WTC11 (cell line): ENCODE measurements at regions not wholly inside any gene's neighbourhood (a gene's known extent, or its start where the extent isn't known, plus 50 kb on each side); places are given as distances from the start of the nearest gene placed in this dataset.

ENCODE experiments used
- ATAC-seq: fragments of 200-7000 bp; cut with Tn5 transposase; 2 replicates; pipeline ENCODE4 v1.10.0; 2021; ENCODE audit warnings: mild to moderate bottlenecking, moderate library complexity
- CTCF ChIA-PET: fragments of 300-600 bp; sonication (Branson Sonifier 250); formaldehyde crosslinking; loops from one replicate; lab custom pipeline; 2021; ENCODE audit warnings: antibody characterized with exemption; lab: Charles Lee
- POLR2A ChIA-PET: fragments of 350-600 bp; sonication (Branson Sonifier 250); formaldehyde crosslinking; loops from one replicate; lab custom pipeline; 2021; ENCODE audit warnings: antibody characterized with exemption; lab: Charles Lee
- DNase-seq: peaks from one replicate; pipeline ENCODE4 v3.0.0; 2021; ENCODE audit warnings: low spot score
- H3K27ac Mint-ChIP-seq: 2 replicates; pipeline ENCODE4 v1.8.0; 2021; ENCODE audit warnings: mixed read lengths
- H3K27me3 Mint-ChIP-seq: 2 replicates; pipeline ENCODE4 v1.8.0; 2021; ENCODE audit warnings: low read depth, mild to moderate bottlenecking, moderate library complexity, mixed read lengths
- H3K36me3 Mint-ChIP-seq: 2 replicates; pipeline ENCODE4 v1.8.0; 2021; ENCODE audit warnings: mixed read lengths
- H3K4me1 Mint-ChIP-seq: 2 replicates; pipeline ENCODE4 v1.8.0; 2022; ENCODE audit warnings: mixed read lengths
- H3K4me3 Mint-ChIP-seq: 2 replicates; pipeline ENCODE4 v1.8.0; 2021; ENCODE audit warnings: mild to moderate bottlenecking, moderate library complexity, mixed read lengths
- H3K9me3 Mint-ChIP-seq: 2 replicates; pipeline ENCODE4 v1.8.0; 2021; ENCODE audit warnings: mixed read lengths
- CBFB ChIP-seq: sonication (generic); formaldehyde crosslinking; IDR thresholded peaks from 2 replicates; pipeline ENCODE4 v1.8.1; 2022; ENCODE audit warnings: mild to moderate bottlenecking, low read depth, missing genetic modification reagents
- CTCF ChIP-seq: fragments of 200-600 bp; IDR thresholded peaks from 2 replicates; pipeline ENCODE4 v1.8.0; 2022; ENCODE audit warnings: antibody characterized with exemption
- E2F4 ChIP-seq: sonication (generic); formaldehyde crosslinking; IDR thresholded peaks from 2 replicates; pipeline ENCODE4 v1.8.1; 2022; ENCODE audit warnings: low read depth, mild to moderate bottlenecking, moderate library complexity, missing genetic modification reagents, borderline replicate concordance
- ELF4 ChIP-seq: sonication (generic); formaldehyde crosslinking; IDR thresholded peaks from 2 replicates; pipeline ENCODE4 v1.8.1; 2022; ENCODE audit warnings: low read depth, mild to moderate bottlenecking, moderate library complexity, missing genetic modification reagents
- ERG ChIP-seq: fragments of 250-450 bp; sonication (Bioruptor Pico); IDR thresholded peaks from 2 replicates; pipeline ENCODE4 v1.8.0; 2021; ENCODE audit warnings: mild to moderate bottlenecking
- IRF2 ChIP-seq: sonication (generic); formaldehyde crosslinking; IDR thresholded peaks from 2 replicates; pipeline ENCODE4 v1.8.0; 2022; ENCODE audit warnings: low read depth, missing genetic modification reagents, borderline replicate concordance
- NFATC4 ChIP-seq: fragments of 250-450 bp; sonication (Bioruptor Pico); IDR thresholded peaks from 2 replicates; pipeline ENCODE4 v1.9.0; 2021; ENCODE audit warnings: mild to moderate bottlenecking
- TEAD1 ChIP-seq: sonication (generic); formaldehyde crosslinking; IDR thresholded peaks from 2 replicates; pipeline ENCODE4 v1.8.0; 2022; ENCODE audit warnings: mild to moderate bottlenecking, missing genetic modification reagents
- TEAD4 ChIP-seq: sonication (generic); formaldehyde crosslinking; IDR thresholded peaks from 2 replicates; pipeline ENCODE4 v1.8.0; 2022; ENCODE audit warnings: mild to moderate bottlenecking, missing genetic modification reagents
- TP53 ChIP-seq: sonication (generic); formaldehyde crosslinking; IDR thresholded peaks from 2 replicates; pipeline ENCODE4 v1.8.1; 2023; ENCODE audit warnings: mild to moderate bottlenecking, missing genetic modification reagents
- ZNF232 ChIP-seq: sonication (generic); formaldehyde crosslinking; IDR thresholded peaks from 2 replicates; pipeline ENCODE4 v1.8.0; 2022; ENCODE audit warnings: mild to moderate bottlenecking, missing genetic modification reagents
- ZNF281 ChIP-seq: sonication (generic); formaldehyde crosslinking; IDR thresholded peaks from 2 replicates; pipeline ENCODE4 v1.8.0; 2023; ENCODE audit warnings: mild to moderate bottlenecking, missing genetic modification reagents
- TF ChIP-seq, protein P1 (sequence below): sonication (generic); formaldehyde crosslinking; IDR thresholded peaks from 2 replicates; pipeline ENCODE4 v1.8.1; 2022; ENCODE audit warnings: low read depth, missing genetic modification reagents, borderline replicate concordance
- TF ChIP-seq, protein P2 (sequence below): sonication (generic); formaldehyde crosslinking; IDR thresholded peaks from 2 replicates; pipeline ENCODE4 v1.8.0; 2022; ENCODE audit warnings: missing genetic modification reagents
- TF ChIP-seq, protein P3 (sequence below): fragments of 250-450 bp; sonication (Bioruptor Pico); IDR thresholded peaks from 2 replicates; pipeline ENCODE4 v1.9.0; 2021; ENCODE audit warnings: moderate library complexity, mild to moderate bottlenecking, inconsistent platforms, borderline replicate concordance
- TF ChIP-seq, protein P4 (sequence below): sonication (generic); formaldehyde crosslinking; IDR thresholded peaks from 2 replicates; pipeline ENCODE4 v1.8.0; 2022; ENCODE audit warnings: mild to moderate bottlenecking, missing genetic modification reagents

GRCh38 chr17:10999484-10999883 lies 161.6 kb upstream of the PIRT start:
- Mint-ChIP-seq H3K27ac (no peak overlapping the region), H3K4me1 (no peaks in the 10 kb centered on the region), H3K9me3 (peaks cover 76% of the 10 kb centered on the region), H3K27me3 (peaks cover 6% of the 10 kb centered on the region), H3K4me3 (no peak overlapping the region), H3K36me3 (peaks cover 62% of the 10 kb centered on the region)
- POLR2A ChIA-PET, result no interaction called here
- TF ChIP-seq, protein P1, sequence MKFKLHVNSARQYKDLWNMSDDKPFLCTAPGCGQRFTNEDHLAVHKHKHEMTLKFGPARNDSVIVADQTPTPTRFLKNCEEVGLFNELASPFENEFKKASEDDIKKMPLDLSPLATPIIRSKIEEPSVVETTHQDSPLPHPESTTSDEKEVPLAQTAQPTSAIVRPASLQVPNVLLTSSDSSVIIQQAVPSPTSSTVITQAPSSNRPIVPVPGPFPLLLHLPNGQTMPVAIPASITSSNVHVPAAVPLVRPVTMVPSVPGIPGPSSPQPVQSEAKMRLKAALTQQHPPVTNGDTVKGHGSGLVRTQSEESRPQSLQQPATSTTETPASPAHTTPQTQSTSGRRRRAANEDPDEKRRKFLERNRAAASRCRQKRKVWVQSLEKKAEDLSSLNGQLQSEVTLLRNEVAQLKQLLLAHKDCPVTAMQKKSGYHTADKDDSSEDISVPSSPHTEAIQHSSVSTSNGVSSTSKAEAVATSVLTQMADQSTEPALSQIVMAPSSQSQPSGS (CRISPR knock-in tag), result no peak
- no peak for TF ChIP-seq ERG (CRISPR knock-in tag)
- no peak for TF ChIP-seq NFATC4 (CRISPR knock-in tag)
- no peak for TF ChIP-seq TP53 (CRISPR knock-in tag)
- TF ChIP-seq CBFB (CRISPR knock-in tag), result no peak
- TF ChIP-seq ELF4, result no peak
- TF ChIP-seq IRF2, result no peak
- TF ChIP-seq, protein P2, sequence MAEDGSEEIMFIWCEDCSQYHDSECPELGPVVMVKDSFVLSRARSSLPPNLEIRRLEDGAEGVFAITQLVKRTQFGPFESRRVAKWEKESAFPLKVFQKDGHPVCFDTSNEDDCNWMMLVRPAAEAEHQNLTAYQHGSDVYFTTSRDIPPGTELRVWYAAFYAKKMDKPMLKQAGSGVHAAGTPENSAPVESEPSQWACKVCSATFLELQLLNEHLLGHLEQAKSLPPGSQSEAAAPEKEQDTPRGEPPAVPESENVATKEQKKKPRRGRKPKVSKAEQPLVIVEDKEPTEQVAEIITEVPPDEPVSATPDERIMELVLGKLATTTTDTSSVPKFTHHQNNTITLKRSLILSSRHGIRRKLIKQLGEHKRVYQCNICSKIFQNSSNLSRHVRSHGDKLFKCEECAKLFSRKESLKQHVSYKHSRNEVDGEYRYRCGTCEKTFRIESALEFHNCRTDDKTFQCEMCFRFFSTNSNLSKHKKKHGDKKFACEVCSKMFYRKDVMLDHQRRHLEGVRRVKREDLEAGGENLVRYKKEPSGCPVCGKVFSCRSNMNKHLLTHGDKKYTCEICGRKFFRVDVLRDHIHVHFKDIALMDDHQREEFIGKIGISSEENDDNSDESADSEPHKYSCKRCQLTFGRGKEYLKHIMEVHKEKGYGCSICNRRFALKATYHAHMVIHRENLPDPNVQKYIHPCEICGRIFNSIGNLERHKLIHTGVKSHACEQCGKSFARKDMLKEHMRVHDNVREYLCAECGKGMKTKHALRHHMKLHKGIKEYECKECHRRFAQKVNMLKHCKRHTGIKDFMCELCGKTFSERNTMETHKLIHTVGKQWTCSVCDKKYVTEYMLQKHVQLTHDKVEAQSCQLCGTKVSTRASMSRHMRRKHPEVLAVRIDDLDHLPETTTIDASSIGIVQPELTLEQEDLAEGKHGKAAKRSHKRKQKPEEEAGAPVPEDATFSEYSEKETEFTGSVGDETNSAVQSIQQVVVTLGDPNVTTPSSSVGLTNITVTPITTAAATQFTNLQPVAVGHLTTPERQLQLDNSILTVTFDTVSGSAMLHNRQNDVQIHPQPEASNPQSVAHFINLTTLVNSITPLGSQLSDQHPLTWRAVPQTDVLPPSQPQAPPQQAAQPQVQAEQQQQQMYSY, result no peak
- TF ChIP-seq, protein P3, sequence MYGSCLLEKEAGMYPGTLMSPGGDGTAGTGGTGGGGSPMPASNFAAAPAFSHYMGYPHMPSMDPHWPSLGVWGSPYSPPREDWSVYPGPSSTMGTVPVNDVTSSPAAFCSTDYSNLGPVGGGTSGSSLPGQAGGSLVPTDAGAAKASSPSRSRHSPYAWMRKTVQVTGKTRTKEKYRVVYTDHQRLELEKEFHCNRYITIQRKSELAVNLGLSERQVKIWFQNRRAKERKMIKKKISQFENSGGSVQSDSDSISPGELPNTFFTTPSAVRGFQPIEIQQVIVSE (CRISPR knock-in tag), result no peak
- no peak for TF ChIP-seq CTCF
- TF ChIP-seq E2F4 (CRISPR knock-in tag), result no peak
- TF ChIP-seq ZNF281, result no peak
- TF ChIP-seq TEAD1, result no peak
- no peak for TF ChIP-seq TEAD4 (CRISPR knock-in tag)
- no peak for TF ChIP-seq ZNF232
- TF ChIP-seq, protein P4, sequence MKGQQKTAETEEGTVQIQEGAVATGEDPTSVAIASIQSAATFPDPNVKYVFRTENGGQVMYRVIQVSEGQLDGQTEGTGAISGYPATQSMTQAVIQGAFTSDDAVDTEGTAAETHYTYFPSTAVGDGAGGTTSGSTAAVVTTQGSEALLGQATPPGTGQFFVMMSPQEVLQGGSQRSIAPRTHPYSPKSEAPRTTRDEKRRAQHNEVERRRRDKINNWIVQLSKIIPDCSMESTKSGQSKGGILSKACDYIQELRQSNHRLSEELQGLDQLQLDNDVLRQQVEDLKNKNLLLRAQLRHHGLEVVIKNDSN (CRISPR knock-in tag), result no peak
- CTCF ChIA-PET, result no interaction called here
- DNase-seq (no peak), ATAC-seq (no peak)
